H1 (cell line): ENCODE measurements at regions not wholly inside any gene's neighbourhood (a gene's known extent, or its start where the extent isn't known, plus 50 kb on each side); places are given as distances from the start of the nearest gene placed in this dataset.

Source experiments
- CTCF ChIA-PET: fragments of 300-600 bp; sonication (Branson Sonifier 250); formaldehyde crosslinking; loops from one replicate; lab custom pipeline; 2021; ENCODE audit not compliant: partially characterized antibody; lab: Charles Lee
- POLR2A ChIA-PET: fragments of 300-600 bp; sonication (Branson Sonifier 250); formaldehyde crosslinking; loops from one replicate; lab custom pipeline; 2021; ENCODE audit warnings: inconsistent platforms; ENCODE audit not compliant: partially characterized antibody; lab: Charles Lee
- DNase-seq, 2 experiments: peaks; one replicate each; pipeline versions ENCODE4 v3.0.0 to v3.0.0-alpha.2; 2010 to 2022; ENCODE audit warnings: low spot score in 2 of 2, low read depth in 1 of 2, mixed read lengths in 1 of 2
- FAIRE-seq: peaks from 2 replicates; lab custom pipeline; 2011; peaks lifted over from hg19 to GRCh38; lab: Jason Lieb, UNC
- H2AFZ ChIP-seq: 2 replicates; pipeline ENCODE4 v1.8.1; 2012; ENCODE audit warnings: low read length, inconsistent platforms
- H2AK5ac ChIP-seq: 2 replicates; pipeline ENCODE4 v1.6.1; 2013; ENCODE audit warnings: low read depth, low read length
- H2BK120ac ChIP-seq: replicated peaks from 2 replicates; pipeline ENCODE3; 2013; ENCODE audit warnings: low read depth, low read length, inconsistent platforms
- H2BK12ac ChIP-seq: 2 replicates; pipeline ENCODE4 v1.6.1; 2013; ENCODE audit warnings: low read depth, low read length
- H2BK15ac ChIP-seq: 2 replicates; pipeline ENCODE4 v1.6.1; 2013; ENCODE audit warnings: low read length
- H2BK20ac ChIP-seq: 2 replicates; pipeline ENCODE4 v1.6.1; 2013; ENCODE audit warnings: low read length
- H2BK5ac ChIP-seq: 2 replicates; pipeline ENCODE4 v1.6.1; 2013; ENCODE audit warnings: low read depth, low read length
- H3K14ac ChIP-seq: 2 replicates; pipeline ENCODE4 v1.6.1; 2013; ENCODE audit warnings: inconsistent platforms; ENCODE audit not compliant: insufficient read length
- H3K18ac ChIP-seq: 2 replicates; pipeline ENCODE4 v1.6.1; 2013; ENCODE audit warnings: low read length; ENCODE audit errors: extremely low read depth
- H3K23ac ChIP-seq: 2 replicates; pipeline ENCODE4 v1.6.1; 2013; ENCODE audit warnings: inconsistent platforms; ENCODE audit not compliant: insufficient read length
- H3K23me2 ChIP-seq: 2 replicates; pipeline ENCODE4 v1.6.1; 2013; ENCODE audit warnings: low read depth, low read length
- H3K27ac ChIP-seq: 2 replicates; pipeline ENCODE4 v1.6.1; 2011; ENCODE audit warnings: low read depth, low read length, inconsistent platforms
- H3K27me3 ChIP-seq, 4 experiments: replicated peaks in 1 of 4; 1 replicate in 1 of 4; 2 replicates in 3 of 4; pipeline versions ENCODE4 v1.6.1 to v1.8.1; 2011 to 2013; ENCODE audit warnings: low read length in 3 of 4, mild to moderate bottlenecking in 3 of 4, inconsistent platforms in 2 of 4, mixed read lengths in 2 of 4, moderate library complexity in 1 of 4; ENCODE audit not compliant: control insufficient read depth in 3 of 4, insufficient read depth in 3 of 4; ENCODE audit errors: extremely low read depth in 1 of 4
- H3K36me3 ChIP-seq, 4 experiments: 2 replicates each; pipeline versions ENCODE4 v1.6.1 to v1.8.1; 2011 to 2013; ENCODE audit warnings: mild to moderate bottlenecking in 4 of 4, low read length in 3 of 4, moderate library complexity in 2 of 4, control low read depth in 1 of 4, inconsistent platforms in 1 of 4; ENCODE audit not compliant: insufficient read depth in 4 of 4, control insufficient read depth in 2 of 4
- H3K4ac ChIP-seq: replicated peaks from 2 replicates; pipeline ENCODE3; 2013; ENCODE audit warnings: low read length, low read depth, mixed read lengths, inconsistent platforms; ENCODE audit not compliant: insufficient read length
- H3K4me1 ChIP-seq, 4 experiments: replicated peaks in 1 of 4; 1 replicate in 1 of 4; 2 replicates in 3 of 4; pipeline versions ENCODE4 v1.6.1 to v1.8.1; 2011 to 2013; ENCODE audit warnings: low read length in 3 of 4, inconsistent platforms in 2 of 4, mixed read lengths in 1 of 4; ENCODE audit not compliant: insufficient read depth in 4 of 4, control insufficient read depth in 3 of 4
- H3K4me2 ChIP-seq, 2 experiments: 2 replicates each; pipeline versions ENCODE4 v1.6.1 to v1.8.1; 2011 to 2013; ENCODE audit warnings: low read depth in 2 of 2, low read length in 2 of 2, control low read depth in 1 of 2, inconsistent platforms in 1 of 2, mild to moderate bottlenecking in 1 of 2; ENCODE audit not compliant: insufficient read depth in 1 of 2
- H3K4me3 ChIP-seq, 4 experiments: fragments of 200-600, 300-600 bp in 1 of 4; sonication (generic), shearing (Covaris generic), sonication (Bioruptor Twin) in 1 of 4; 2 replicates each; pipeline versions ENCODE4 v1.5.1 to v1.8.1; 2011 to 2016; ENCODE audit warnings: low read length in 4 of 4, low read depth in 3 of 4, control low read depth in 2 of 4, inconsistent platforms in 2 of 4, mild to moderate bottlenecking in 2 of 4, mixed read lengths in 1 of 4, moderate library complexity in 1 of 4; ENCODE audit not compliant: insufficient read depth in 2 of 4; ENCODE audit errors: extremely low read depth in 1 of 4
- H3K56ac ChIP-seq: replicated peaks from 2 replicates; pipeline ENCODE3; 2013; ENCODE audit warnings: low read depth, mild to moderate bottlenecking, mixed read lengths, low read length, inconsistent platforms; ENCODE audit not compliant: insufficient read length
- H3K79me1 ChIP-seq: 2 replicates; pipeline ENCODE4 v1.6.1; 2013; ENCODE audit warnings: low read depth, low read length, control low read depth
- H3K79me2 ChIP-seq, 2 experiments: 2 replicates each; pipeline versions ENCODE4 v1.6.1 to v1.8.1; 2012 to 2013; ENCODE audit warnings: low read length in 2 of 2, mild to moderate bottlenecking in 2 of 2, inconsistent platforms in 1 of 2; ENCODE audit not compliant: insufficient read depth in 2 of 2, control insufficient read depth in 1 of 2
- H3K9ac ChIP-seq, 4 experiments: replicated peaks in 1 of 4; 1 replicate in 1 of 4; 2 replicates in 3 of 4; pipeline versions ENCODE4 v1.6.1 to v1.8.1; 2011 to 2013; ENCODE audit warnings: low read depth in 3 of 4, low read length in 3 of 4, control low read depth in 2 of 4, mild to moderate bottlenecking in 2 of 4, moderate library complexity in 2 of 4, inconsistent platforms in 1 of 4; ENCODE audit errors: extremely low read depth in 1 of 4
- H3K9me3 ChIP-seq, 2 experiments: 2 replicates each; pipeline versions ENCODE4 v1.6.1 to v1.8.1; 2012 to 2013; ENCODE audit warnings: mild to moderate bottlenecking in 2 of 2, moderate library complexity in 2 of 2, control low read depth in 1 of 2, inconsistent platforms in 1 of 2, low read depth in 1 of 2, low read length in 1 of 2, mixed read lengths in 1 of 2; ENCODE audit not compliant: insufficient read depth in 2 of 2
- H4K20me1 ChIP-seq, 2 experiments: replicated peaks in 1 of 2; 2 replicates each; pipeline versions ENCODE3 to v1.8.1; 2011 to 2013; ENCODE audit warnings: inconsistent platforms in 2 of 2, low read length in 2 of 2, mild to moderate bottlenecking in 1 of 2; ENCODE audit not compliant: insufficient read depth in 2 of 2, control insufficient read depth in 1 of 2
- H4K5ac ChIP-seq: 2 replicates; pipeline ENCODE4 v1.6.1; 2013; ENCODE audit warnings: low read length, low read depth, mixed read lengths, inconsistent platforms; ENCODE audit not compliant: insufficient read length
- H4K8ac ChIP-seq: 2 replicates; pipeline ENCODE4 v1.8.0; 2013; ENCODE audit warnings: mild to moderate bottlenecking, moderate library complexity, low read length, inconsistent platforms; ENCODE audit not compliant: insufficient read depth; ENCODE audit errors: extremely low read depth
- H4K91ac ChIP-seq: replicated peaks from 2 replicates; pipeline ENCODE3; 2013; ENCODE audit warnings: low read length, mixed read lengths, inconsistent platforms; ENCODE audit not compliant: insufficient read length
- ASH2L ChIP-seq: fragments of 200-600, 300-600 bp; sonication (generic); IDR thresholded peaks from one replicate; pipeline ENCODE4 v1.7.1; 2017; ENCODE audit warnings: low read length
- ATF3 ChIP-seq: IDR thresholded peaks from 2 replicates; pipeline ENCODE4 v1.6.1; 2011; ENCODE audit warnings: low read depth, mild to moderate bottlenecking, low read length; ENCODE audit not compliant: insufficient read depth
- CBX8 ChIP-seq: fragments of 300-800, 300-1000 bp; sonication (generic); IDR thresholded peaks from 2 replicates; pipeline ENCODE4 v1.7.1; 2016; ENCODE audit warnings: low read depth, low read length, borderline replicate concordance
- CREB1 ChIP-seq: IDR thresholded peaks from 2 replicates; pipeline ENCODE4 v1.6.1; 2012; ENCODE audit warnings: inconsistent platforms
- GABPA ChIP-seq: IDR thresholded peaks from 2 replicates; pipeline ENCODE4 v1.6.1; 2011; ENCODE audit warnings: mild to moderate bottlenecking, low read length, moderate library complexity, borderline replicate concordance; ENCODE audit not compliant: insufficient read depth
- MAFK ChIP-seq: IDR thresholded peaks from 2 replicates; pipeline ENCODE4 v1.6.1; 2012; ENCODE audit warnings: low read depth, mild to moderate bottlenecking, improper control_type of control experiment, low read length
- NANOG ChIP-seq: IDR thresholded peaks from 2 replicates; pipeline ENCODE4 v1.6.1; 2011; ENCODE audit warnings: low read length, low read depth, mild to moderate bottlenecking, inconsistent platforms; ENCODE audit not compliant: insufficient read depth, poor library complexity, severe bottlenecking
- RAD21 ChIP-seq, 2 experiments: IDR thresholded peaks in 1 of 2; conservative IDR thresholded peaks in 1 of 2; 2 replicates each; pipeline ENCODE4 v1.6.1; 2011; ENCODE audit warnings: low read depth in 2 of 2, low read length in 2 of 2, improper control_type of control experiment in 1 of 2, inconsistent platforms in 1 of 2, mild to moderate bottlenecking in 1 of 2, moderate library complexity in 1 of 2
- YY1 ChIP-seq: IDR thresholded peaks from 2 replicates; pipeline ENCODE4 v1.6.1; 2011; ENCODE audit warnings: low read depth, mild to moderate bottlenecking, low read length
- WGBS, 2 experiments: shearing (Covaris generic) in 1 of 2; methylation state at CpG; one replicate each; pipeline versions ENCODE4 v1.1.6 to v1.1.7; 2013 to 2015; ENCODE audit warnings: low lambda C conversion rate in 2 of 2, mixed read lengths in 2 of 2, inconsistent platforms in 1 of 2, low coverage in 1 of 2, missing lambda C conversion rate in 1 of 2; ENCODE audit not compliant: insufficient replicate concordance in 2 of 2, insufficient coverage in 1 of 2, insufficient read length in 1 of 2; ENCODE audit errors: extremely low coverage in 1 of 2, missing lambda C conversion rate in 1 of 2; 5-methylcytosine and 5-hydroxymethylcytosine counted together

- TF ChIP-seq ASH2L (no peak), RAD21 (IDR thresholded peaks at IDR 0.05 in 1 of 2, conservative IDR thresholded peaks at IDR 0.05 in 1 of 2; ENCODE audit: low read depth in 2 of 2, low read length in 2 of 2) (no peak), NANOG (no peak), GABPA (no peak), YY1 (no peak), CBX8 (no peak), ATF3 (no peak), MAFK (no peak), CREB1 (no peak)
- H2AK5ac ChIP-seq: no peak overlapping the region
- ChIA-PET CTCF (interaction anchor here (0.6 to 1.0 kb wide), 2 partner anchors 31 to 182 kb away, joined by 3 to 4 read pairs; no protein-coding TSS in a partner anchor), POLR2A (no interaction called here)
- no peak overlapping the region for H4K91ac ChIP-seq
- H3K4me1 ChIP-seq: no peaks in the 10 kb centered on the region
- no peak overlapping the region for H3K14ac ChIP-seq
- no peak overlapping the region for H3K4me2 ChIP-seq
- H2BK20ac ChIP-seq: no peak overlapping the region
- no peak overlapping the region for H4K8ac ChIP-seq
- H2BK12ac ChIP-seq: no peak overlapping the region
- H3K23me2 ChIP-seq: no peaks in the 10 kb centered on the region
- H3K79me2 ChIP-seq: no peaks in the 10 kb centered on the region
- no peak for DNase-seq
- no peaks in the 10 kb centered on the region for H3K36me3 ChIP-seq
- no peaks in the 10 kb centered on the region for H4K20me1 ChIP-seq
- H3K4me3 ChIP-seq: no peak overlapping the region
- H3K27ac ChIP-seq: no peak overlapping the region
- H4K5ac ChIP-seq: no peak overlapping the region
- no peak overlapping the region for H3K4ac ChIP-seq
- H2AFZ ChIP-seq: no peak overlapping the region
- no peaks in the 10 kb centered on the region for H3K27me3 ChIP-seq
- H3K18ac ChIP-seq: no peak overlapping the region
- WGBS, 2 experiments: 96% methylated on average over 5 of the region's 5 CpGs; no CpG with 5 or more reads in 1 of the 2 experiments
- no peak for FAIRE-seq
- no peak overlapping the region for H2BK120ac ChIP-seq
- no peak overlapping the region for H2BK15ac ChIP-seq
- H3K23ac ChIP-seq: no peak overlapping the region
- no peak overlapping the region for H2BK5ac ChIP-seq
- no peak overlapping the region for H3K56ac ChIP-seq
- peaks cover 5 to 7% of the 10 kb centered on the region in 2 experiments for H3K9me3 ChIP-seq
- no peaks in the 10 kb centered on the region for H3K79me1 ChIP-seq
- H3K9ac ChIP-seq: no peak overlapping the region
Measured at GRCh38 chr5:44150075-44150723, 239.0 kb downstream of the FGF10 start.
